ENCODE measurements at regions not wholly inside any gene's neighbourhood (a gene's known extent, or its start where the extent isn't known, plus 50 kb on each side); places are given as distances from the start of the nearest gene placed in this dataset.

- Histone ChIP-seq H3K4me3 (no peak overlapping the region), H3K9me3 (peaks cover 0 to 13% (median 3%) of the 10 kb centered on the region in 11 donors), H3K27me3 (no peaks in the 10 kb centered on the region), H3K27ac (no peak overlapping the region), H3K4me1 (peaks cover 0 to 15% (median 0%) of the 10 kb centered on the region in 9 donors), H3K36me3 (no peaks in the 10 kb centered on the region)
- intact Hi-C loops (cut with DNase I), result no loop called here
- ATAC-seq, result no peak
- WGBS, 2 donors, result 86 to 89% methylated on average over 3 of the region's 3 CpGs
- DNase-seq, result no peak
- TF ChIP-seq, protein P1, sequence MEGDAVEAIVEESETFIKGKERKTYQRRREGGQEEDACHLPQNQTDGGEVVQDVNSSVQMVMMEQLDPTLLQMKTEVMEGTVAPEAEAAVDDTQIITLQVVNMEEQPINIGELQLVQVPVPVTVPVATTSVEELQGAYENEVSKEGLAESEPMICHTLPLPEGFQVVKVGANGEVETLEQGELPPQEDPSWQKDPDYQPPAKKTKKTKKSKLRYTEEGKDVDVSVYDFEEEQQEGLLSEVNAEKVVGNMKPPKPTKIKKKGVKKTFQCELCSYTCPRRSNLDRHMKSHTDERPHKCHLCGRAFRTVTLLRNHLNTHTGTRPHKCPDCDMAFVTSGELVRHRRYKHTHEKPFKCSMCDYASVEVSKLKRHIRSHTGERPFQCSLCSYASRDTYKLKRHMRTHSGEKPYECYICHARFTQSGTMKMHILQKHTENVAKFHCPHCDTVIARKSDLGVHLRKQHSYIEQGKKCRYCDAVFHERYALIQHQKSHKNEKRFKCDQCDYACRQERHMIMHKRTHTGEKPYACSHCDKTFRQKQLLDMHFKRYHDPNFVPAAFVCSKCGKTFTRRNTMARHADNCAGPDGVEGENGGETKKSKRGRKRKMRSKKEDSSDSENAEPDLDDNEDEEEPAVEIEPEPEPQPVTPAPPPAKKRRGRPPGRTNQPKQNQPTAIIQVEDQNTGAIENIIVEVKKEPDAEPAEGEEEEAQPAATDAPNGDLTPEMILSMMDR (IDR thresholded peaks at IDR 0.05), result no peak
These were observed 66.9 kb upstream of the ARHGAP20 start for GRCh38 chr11:110779108-110779507.

- Histone ChIP-seq H3K36me3 (no peaks in the 10 kb centered on the region), H3K9me3 (peaks cover 0 to 13% (median 3%) of the 10 kb centered on the region in 11 donors), H3K27me3 (no peaks in the 10 kb centered on the region), H3K4me1 (peaks cover 0 to 15% (median 0%) of the 10 kb centered on the region in 9 donors), H3K27ac (peak overlapping the region in 1 of 10 donors; percentile 44), H3K4me3 (no peak overlapping the region)
- WGBS, 2 donors, result 44% methylated on average over 1 of the region's 1 CpG
- DNase-seq (no peak), ATAC-seq (no peak)
- TF ChIP-seq, protein P1 (IDR thresholded peaks at IDR 0.05), result no peak
- intact Hi-C loops (cut with DNase I), result no loop called here
These were observed 66.1 kb upstream of the ARHGAP20 start for GRCh38 chr11:110778343-110778742.

DNA sequence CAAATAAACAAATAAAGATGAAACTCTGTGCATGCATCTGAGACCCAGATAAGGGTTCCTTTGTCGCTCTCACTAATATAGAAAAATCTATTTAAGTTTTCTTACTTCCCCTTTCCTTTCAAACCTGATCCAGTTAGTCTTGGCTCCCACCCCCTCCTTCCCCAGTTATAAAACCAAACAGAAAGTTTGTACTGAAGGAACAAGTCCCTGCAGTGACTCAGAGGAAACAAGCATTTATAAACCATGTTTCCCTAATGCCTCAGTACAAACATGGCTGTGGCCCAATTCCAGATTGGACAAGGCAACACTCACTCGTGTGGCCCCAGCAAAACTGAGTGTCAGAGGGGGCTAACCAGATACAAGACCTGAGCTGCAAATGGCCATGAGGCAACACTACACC lies 65.5 kb upstream of the ARHGAP20 start:
- TF ChIP-seq, protein P1 (IDR thresholded peaks at IDR 0.05), result no peak
- intact Hi-C loops (cut with DNase I), result no loop called here
- DNase-seq (peak in 1 of 2 donors; percentile 20), ATAC-seq (peak in 7 of 8 donors; percentile 28 to 62 (median 52))
- H3K4me3 ChIP-seq, result no peak overlapping the region
- peak overlapping the region in 1 of 10 donors; percentile 44 for H3K27ac ChIP-seq
- WGBS, 2 donors, result 40 to 53% methylated on average over 2 of the region's 2 CpGs
- H3K4me1 ChIP-seq, result peaks cover 0 to 15% (median 0%) of the 10 kb centered on the region in 9 donors
- H3K27me3 ChIP-seq, result no peaks in the 10 kb centered on the region
- H3K9me3 ChIP-seq, result peaks cover 0 to 13% (median 3%) of the 10 kb centered on the region in 11 donors
- no peaks in the 10 kb centered on the region for H3K36me3 ChIP-seq

GRCh38 chr11:110776081-110776480 lies 63.8 kb upstream of the ARHGAP20 start:
- intact Hi-C loops (cut with DNase I), result no loop called here
- Histone ChIP-seq H3K36me3 (no peaks in the 10 kb centered on the region), H3K4me3 (no peak overlapping the region), H3K9me3 (peaks cover 0 to 13% (median 3%) of the 10 kb centered on the region in 11 donors), H3K27ac (no peak overlapping the region), H3K4me1 (peaks cover 0 to 15% (median 0%) of the 10 kb centered on the region in 9 donors), H3K27me3 (no peaks in the 10 kb centered on the region)
- ATAC-seq (peak in 1 of 8 donors; percentile 33), DNase-seq (no peak)
- TF ChIP-seq, protein P1 (IDR thresholded peaks at IDR 0.05), result no peak
- 53 to 58% methylated on average over 2 of the region's 2 CpGs for WGBS, 2 donors
